Fibroblast of lung (primary cell): ENCODE measurements at regions not wholly inside any gene's neighbourhood (a gene's known extent, or its start where the extent isn't known, plus 50 kb on each side); places are given as distances from the start of the nearest gene placed in this dataset.

Source experiments
- EZH2 ChIP-seq: IDR thresholded peaks from 2 replicates; pipeline ENCODE4 v1.5.1; 2012; ENCODE audit warnings: low read length, control low read depth, mild to moderate bottlenecking; ENCODE audit errors: missing control alignments
- TF ChIP-seq, protein P1 (sequence below), 2 donors: IDR thresholded peaks in 1 of 2; conservative IDR thresholded peaks in 1 of 2; 1 replicate in 1 of 2; 2 replicates in 1 of 2; pipeline ENCODE4 v1.5.1; 2011 to 2012; ENCODE audit warnings: low read length in 2 of 2, control low read depth in 1 of 2, inconsistent platforms in 1 of 2, low read depth in 1 of 2, mild to moderate bottlenecking in 1 of 2

DNA sequence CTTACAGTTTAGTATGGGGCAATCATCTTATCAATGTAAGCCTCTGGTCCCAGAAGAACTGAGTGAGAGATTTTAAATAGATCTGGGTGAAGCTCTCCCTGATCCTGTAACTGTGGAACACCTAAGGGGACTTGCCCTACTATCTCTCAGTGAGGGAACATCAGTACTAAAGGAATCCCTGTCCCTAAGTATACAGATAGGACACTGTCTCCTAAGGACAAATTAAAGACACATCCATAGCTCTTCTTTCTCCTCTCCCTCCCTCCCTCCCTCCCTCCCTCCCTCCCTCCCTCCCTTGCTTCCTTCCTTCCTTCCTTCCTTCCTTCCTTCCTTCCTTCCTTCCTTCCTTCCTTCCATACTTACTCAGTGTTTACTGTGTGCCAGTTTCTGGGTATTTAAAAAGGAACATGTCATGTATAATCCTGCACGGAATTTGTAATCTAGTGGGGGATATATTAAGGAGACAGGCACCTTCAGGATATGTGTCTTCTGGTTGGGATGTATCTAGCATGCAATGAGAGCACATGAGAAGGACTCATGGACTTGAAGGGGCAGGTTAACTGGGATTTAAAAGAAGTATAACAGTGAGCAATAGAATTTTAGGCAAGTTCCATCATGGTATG, 222.2 kb upstream of the ATP5MC3 start:
- TF ChIP-seq, protein P1, sequence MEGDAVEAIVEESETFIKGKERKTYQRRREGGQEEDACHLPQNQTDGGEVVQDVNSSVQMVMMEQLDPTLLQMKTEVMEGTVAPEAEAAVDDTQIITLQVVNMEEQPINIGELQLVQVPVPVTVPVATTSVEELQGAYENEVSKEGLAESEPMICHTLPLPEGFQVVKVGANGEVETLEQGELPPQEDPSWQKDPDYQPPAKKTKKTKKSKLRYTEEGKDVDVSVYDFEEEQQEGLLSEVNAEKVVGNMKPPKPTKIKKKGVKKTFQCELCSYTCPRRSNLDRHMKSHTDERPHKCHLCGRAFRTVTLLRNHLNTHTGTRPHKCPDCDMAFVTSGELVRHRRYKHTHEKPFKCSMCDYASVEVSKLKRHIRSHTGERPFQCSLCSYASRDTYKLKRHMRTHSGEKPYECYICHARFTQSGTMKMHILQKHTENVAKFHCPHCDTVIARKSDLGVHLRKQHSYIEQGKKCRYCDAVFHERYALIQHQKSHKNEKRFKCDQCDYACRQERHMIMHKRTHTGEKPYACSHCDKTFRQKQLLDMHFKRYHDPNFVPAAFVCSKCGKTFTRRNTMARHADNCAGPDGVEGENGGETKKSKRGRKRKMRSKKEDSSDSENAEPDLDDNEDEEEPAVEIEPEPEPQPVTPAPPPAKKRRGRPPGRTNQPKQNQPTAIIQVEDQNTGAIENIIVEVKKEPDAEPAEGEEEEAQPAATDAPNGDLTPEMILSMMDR (conservative IDR thresholded peaks at IDR 0.05 in 1 of 2, IDR thresholded peaks at IDR 0.05 in 1 of 2; ENCODE audit: low read depth in 1 of 2, low read length in 2 of 2), result no peak
- TF ChIP-seq EZH2, result no peak
